Type B pancreatic cell (in vitro differentiated cells): ENCODE measurements at regions not wholly inside any gene's neighbourhood (a gene's known extent, or its start where the extent isn't known, plus 50 kb on each side); places are given as distances from the start of the nearest gene placed in this dataset.

Source experiments
- DNase-seq: peaks from one replicate; pipeline ENCODE4 v3.0.0; 2021; ENCODE audit warnings: mixed read lengths; ENCODE audit not compliant: unreplicated experiment; ENCODE audit errors: extremely low spot score
- H3K27ac Mint-ChIP-seq: 2 replicates; pipeline ENCODE4 v1.8.0; 2021; ENCODE audit warnings: mild to moderate bottlenecking, mixed read lengths
- H3K27me3 Mint-ChIP-seq: 2 replicates; pipeline ENCODE4 v1.8.0; 2021; ENCODE audit warnings: mixed read lengths
- H3K36me3 Mint-ChIP-seq: 2 replicates; pipeline ENCODE4 v1.8.0; 2021; ENCODE audit warnings: mixed read lengths
- H3K4me1 Mint-ChIP-seq: one replicate; pipeline ENCODE4 v1.8.0; 2021; ENCODE audit warnings: mixed read lengths; ENCODE audit not compliant: unreplicated experiment
- H3K4me3 Mint-ChIP-seq: 2 replicates; pipeline ENCODE4 v1.8.0; 2021; ENCODE audit warnings: mild to moderate bottlenecking, mixed read lengths
- H3K9me3 Mint-ChIP-seq: 2 replicates; pipeline ENCODE4 v1.8.0; 2021; ENCODE audit warnings: mixed read lengths
- CTCF ChIP-seq: fragments of 200-600 bp; sonication (generic); conservative IDR thresholded peaks from 2 replicates; pipeline ENCODE4 v1.5.0; 2021; ENCODE audit warnings: antibody characterized with exemption, mild to moderate bottlenecking

GRCh38 chr1:87556326-87556725 lies 227.6 kb downstream of the LMO4 start:
- no peaks in the 10 kb centered on the region for H3K36me3 Mint-ChIP-seq
- no peaks in the 10 kb centered on the region for H3K4me1 Mint-ChIP-seq
- no peak overlapping the region for H3K4me3 Mint-ChIP-seq
- no peak for TF ChIP-seq CTCF
- no peaks in the 10 kb centered on the region for H3K9me3 Mint-ChIP-seq
- H3K27ac Mint-ChIP-seq, result no peak overlapping the region
- H3K27me3 Mint-ChIP-seq, result no peaks in the 10 kb centered on the region
- DNase-seq, result no peak

- H3K4me1 Mint-ChIP-seq, result no peaks in the 10 kb centered on the region
- H3K36me3 Mint-ChIP-seq, result no peaks in the 10 kb centered on the region
- H3K4me3 Mint-ChIP-seq, result no peak overlapping the region
- no peak for TF ChIP-seq CTCF
- H3K9me3 Mint-ChIP-seq, result no peaks in the 10 kb centered on the region
- no peak for DNase-seq
- no peak overlapping the region for H3K27ac Mint-ChIP-seq
- no peaks in the 10 kb centered on the region for H3K27me3 Mint-ChIP-seq
Observed at GRCh38 chr1:87558921-87559320, 230.2 kb downstream of the LMO4 start.

GRCh38 chr1:87560137-87560536 lies 231.5 kb downstream of the LMO4 start:
- no peak for TF ChIP-seq CTCF
- H3K9me3 Mint-ChIP-seq, result no peaks in the 10 kb centered on the region
- H3K4me3 Mint-ChIP-seq, result no peak overlapping the region
- H3K36me3 Mint-ChIP-seq, result no peaks in the 10 kb centered on the region
- no peak for DNase-seq
- no peaks in the 10 kb centered on the region for H3K27me3 Mint-ChIP-seq
- no peaks in the 10 kb centered on the region for H3K4me1 Mint-ChIP-seq
- H3K27ac Mint-ChIP-seq, result no peak overlapping the region

- TF ChIP-seq CTCF, result no peak
- no peaks in the 10 kb centered on the region for H3K36me3 Mint-ChIP-seq
Observed at GRCh38 chr1:87560601-87561360, 232.1 kb downstream of the LMO4 start.

GRCh38 chr1:87563211-87563610 lies 234.5 kb downstream of the LMO4 start:
- H3K9me3 Mint-ChIP-seq, result no peaks in the 10 kb centered on the region

More at GRCh38 chr1:87560601-87561360, 232.1 kb downstream of the LMO4 start:
- H3K4me1 Mint-ChIP-seq, result no peaks in the 10 kb centered on the region
- DNase-seq, result no peak
- H3K27ac Mint-ChIP-seq, result no peak overlapping the region
- H3K9me3 Mint-ChIP-seq, result no peaks in the 10 kb centered on the region
- no peak overlapping the region for H3K4me3 Mint-ChIP-seq
- no peaks in the 10 kb centered on the region for H3K27me3 Mint-ChIP-seq

More at GRCh38 chr1:87563211-87563610, 234.5 kb downstream of the LMO4 start:
- no peak for DNase-seq
- H3K4me1 Mint-ChIP-seq, result no peaks in the 10 kb centered on the region
- no peaks in the 10 kb centered on the region for H3K36me3 Mint-ChIP-seq
- H3K4me3 Mint-ChIP-seq, result no peak overlapping the region
- no peak for TF ChIP-seq CTCF
- H3K27me3 Mint-ChIP-seq, result no peaks in the 10 kb centered on the region
- H3K27ac Mint-ChIP-seq, result no peak overlapping the region
